ENCODE measurements at regions not wholly inside any gene's neighbourhood (a gene's known extent, or its start where the extent isn't known, plus 50 kb on each side); places are given as distances from the start of the nearest gene placed in this dataset.

GRCh38 chr15:96254173-96254572 is 76.3 kb upstream of the NR2F2 start:
- TF ChIP-seq CTCF (conservative IDR thresholded peaks at IDR 0.05 in 1 of 2, IDR thresholded peaks at IDR 0.05 in 1 of 2; ENCODE audit: extremely low read depth in 1 of 2, insufficient read depth in 1 of 2, low read depth in 1 of 2, low read length in 2 of 2): no peak
- TF ChIP-seq EZH2 (IDR thresholded peaks at IDR 0.05; ENCODE audit: borderline replicate concordance, low read length): no peak
